ENCODE measurements at regions not wholly inside any gene's neighbourhood (a gene's known extent, or its start where the extent isn't known, plus 50 kb on each side); places are given as distances from the start of the nearest gene placed in this dataset.

DNA sequence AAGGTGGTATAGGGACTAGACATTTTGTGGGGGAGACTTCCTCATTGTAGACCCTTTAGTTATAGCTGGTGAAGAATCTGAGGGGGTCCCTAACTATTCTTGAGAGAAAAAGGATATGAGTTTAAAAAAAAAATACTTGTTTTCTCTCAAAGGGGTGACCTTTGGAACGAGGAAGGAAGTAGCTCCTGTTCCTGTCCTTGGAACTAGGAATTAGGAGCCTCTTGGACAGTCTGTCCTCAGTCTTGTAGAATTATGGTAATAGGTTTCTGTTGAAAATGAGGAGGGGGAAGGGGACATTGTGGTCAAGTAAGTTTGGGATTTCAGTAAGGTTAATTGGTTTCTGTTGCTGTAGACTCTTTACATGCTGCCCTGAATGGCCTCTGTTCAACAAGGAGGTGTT, 56.5 kb downstream of the PLEKHG1 start:
- Histone ChIP-seq H3K9ac (ENCODE audit: insufficient read depth, low read depth, low read length) (no peak overlapping the region), H3K27ac (ENCODE audit: extremely low read length, insufficient read depth, low read length) (no peak overlapping the region), H3K36me3 (replicated peaks in 1 of 2; ENCODE audit: control insufficient read depth in 1 of 2, insufficient read depth in 2 of 2, low read length in 2 of 2) (no peaks in the 10 kb centered on the region), H3K9me3 (ENCODE audit: low read length) (no peaks in the 10 kb centered on the region), H3K4me1 (ENCODE audit: insufficient read depth, low read length) (no peaks in the 10 kb centered on the region), H3K27me3 (ENCODE audit: control insufficient read depth in 1 of 2, insufficient read depth in 2 of 2, low read length in 2 of 2) (no peaks in the 10 kb centered on the region), H2AFZ (ENCODE audit: low read length) (no peak overlapping the region), H3K4me3 (replicated peaks in 1 of 3; ENCODE audit: insufficient read depth in 1 of 3, low read depth in 2 of 3, low read length in 3 of 3) (no peak overlapping the region), H3K79me2 (ENCODE audit: insufficient read depth, low read length) (no peaks in the 10 kb centered on the region), H4K20me1 (ENCODE audit: insufficient read depth, low read length) (no peaks in the 10 kb centered on the region), H3K4me2 (ENCODE audit: low read depth, low read length) (no peak overlapping the region)
- ChIA-PET POLR2A (no interaction called here), CTCF (ENCODE audit: low intra/inter-chr PET ratio, low total read pairs) (no interaction called here)
- no TSS peak for BruUV-seq (replicated peaks)
- TF ChIP-seq FOXJ3 (CRISPR knock-in tag; IDR thresholded peaks at IDR 0.05; ENCODE audit: borderline replicate concordance) (no peak), EHMT2 (IDR thresholded peaks at IDR 0.05; ENCODE audit: borderline replicate concordance, low read depth, low read length) (no peak), NR2F6 (IDR thresholded peaks at IDR 0.05) (no peak), NR2F6 (CRISPR knock-in tag; IDR thresholded peaks at IDR 0.05) (no peak), GZF1 (CRISPR knock-in tag; IDR thresholded peaks at IDR 0.05) (no peak), BCL6 (CRISPR knock-in tag; IDR thresholded peaks at IDR 0.05) (no peak), ZNF282 (IDR thresholded peaks at IDR 0.05; ENCODE audit: partially characterized antibody) (no peak), ZSCAN21 (CRISPR knock-in tag; IDR thresholded peaks at IDR 0.05; ENCODE audit: borderline replicate concordance) (no peak), TAF1 (CRISPR knock-in tag; IDR thresholded peaks at IDR 0.05) (no peak)
- TF ChIP-seq, protein P1, sequence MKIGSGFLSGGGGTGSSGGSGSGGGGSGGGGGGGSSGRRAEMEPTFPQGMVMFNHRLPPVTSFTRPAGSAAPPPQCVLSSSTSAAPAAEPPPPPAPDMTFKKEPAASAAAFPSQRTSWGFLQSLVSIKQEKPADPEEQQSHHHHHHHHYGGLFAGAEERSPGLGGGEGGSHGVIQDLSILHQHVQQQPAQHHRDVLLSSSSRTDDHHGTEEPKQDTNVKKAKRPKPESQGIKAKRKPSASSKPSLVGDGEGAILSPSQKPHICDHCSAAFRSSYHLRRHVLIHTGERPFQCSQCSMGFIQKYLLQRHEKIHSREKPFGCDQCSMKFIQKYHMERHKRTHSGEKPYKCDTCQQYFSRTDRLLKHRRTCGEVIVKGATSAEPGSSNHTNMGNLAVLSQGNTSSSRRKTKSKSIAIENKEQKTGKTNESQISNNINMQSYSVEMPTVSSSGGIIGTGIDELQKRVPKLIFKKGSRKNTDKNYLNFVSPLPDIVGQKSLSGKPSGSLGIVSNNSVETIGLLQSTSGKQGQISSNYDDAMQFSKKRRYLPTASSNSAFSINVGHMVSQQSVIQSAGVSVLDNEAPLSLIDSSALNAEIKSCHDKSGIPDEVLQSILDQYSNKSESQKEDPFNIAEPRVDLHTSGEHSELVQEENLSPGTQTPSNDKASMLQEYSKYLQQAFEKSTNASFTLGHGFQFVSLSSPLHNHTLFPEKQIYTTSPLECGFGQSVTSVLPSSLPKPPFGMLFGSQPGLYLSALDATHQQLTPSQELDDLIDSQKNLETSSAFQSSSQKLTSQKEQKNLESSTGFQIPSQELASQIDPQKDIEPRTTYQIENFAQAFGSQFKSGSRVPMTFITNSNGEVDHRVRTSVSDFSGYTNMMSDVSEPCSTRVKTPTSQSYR (CRISPR knock-in tag; IDR thresholded peaks at IDR 0.05; ENCODE audit: borderline replicate concordance) = no peak
- TF ChIP-seq, protein P2, sequence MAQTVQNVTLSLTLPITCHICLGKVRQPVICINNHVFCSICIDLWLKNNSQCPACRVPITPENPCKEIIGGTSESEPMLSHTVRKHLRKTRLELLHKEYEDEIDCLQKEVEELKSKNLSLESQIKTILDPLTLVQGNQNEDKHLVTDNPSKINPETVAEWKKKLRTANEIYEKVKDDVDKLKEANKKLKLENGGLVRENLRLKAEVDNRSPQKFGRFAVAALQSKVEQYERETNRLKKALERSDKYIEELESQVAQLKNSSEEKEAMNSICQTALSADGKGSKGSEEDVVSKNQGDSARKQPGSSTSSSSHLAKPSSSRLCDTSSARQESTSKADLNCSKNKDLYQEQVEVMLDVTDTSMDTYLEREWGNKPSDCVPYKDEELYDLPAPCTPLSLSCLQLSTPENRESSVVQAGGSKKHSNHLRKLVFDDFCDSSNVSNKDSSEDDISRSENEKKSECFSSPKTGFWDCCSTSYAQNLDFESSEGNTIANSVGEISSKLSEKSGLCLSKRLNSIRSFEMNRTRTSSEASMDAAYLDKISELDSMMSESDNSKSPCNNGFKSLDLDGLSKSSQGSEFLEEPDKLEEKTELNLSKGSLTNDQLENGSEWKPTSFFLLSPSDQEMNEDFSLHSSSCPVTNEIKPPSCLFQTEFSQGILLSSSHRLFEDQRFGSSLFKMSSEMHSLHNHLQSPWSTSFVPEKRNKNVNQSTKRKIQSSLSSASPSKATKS (CRISPR knock-in tag; IDR thresholded peaks at IDR 0.05) = no peak
- DNase-seq (ENCODE audit: low spot score) (no peak), ATAC-seq (no peak), FAIRE-seq (no peak)
- in situ Hi-C loops (cut with HindIII; ENCODE audit: extremely low pct_ligation_motif_present, low pct_unique_long_range_greater_than_20kb) = no loop called here
- intact Hi-C loops (cut with micrococcal nuclease; ENCODE audit: unreplicated experiment) = no loop called here
- 31% methylated on average over 1 of the region's 1 CpG for WGBS (ENCODE audit: low lambda C conversion rate)

Measured in HepG2 (cell line).